Endometrium (tissue), 2 donors: ENCODE measurements at regions not wholly inside any gene's neighbourhood (a gene's known extent, or its start where the extent isn't known, plus 50 kb on each side); places are given as distances from the start of the nearest gene placed in this dataset.

Experiments
- FAIRE-seq: peaks from 2 replicates; lab custom pipeline; 2012; peaks lifted over from hg19 to GRCh38; lab: Jason Lieb, UNC
- donor health status: control.
- donor health status: control.

GRCh38 chr11:69413993-69414392 lies 67.5 kb upstream of the LINC01488 start:
- no peak for FAIRE-seq

- FAIRE-seq, result no peak
Measured at GRCh38 chr11:69414773-69415187, 66.7 kb upstream of the LINC01488 start.

GRCh38 chr11:69415411-69416142 lies 65.9 kb upstream of the LINC01488 start:
- FAIRE-seq, result no peak

GRCh38 chr11:69416143-69416515 lies 65.3 kb upstream of the LINC01488 start:
- no peak for FAIRE-seq

DNA sequence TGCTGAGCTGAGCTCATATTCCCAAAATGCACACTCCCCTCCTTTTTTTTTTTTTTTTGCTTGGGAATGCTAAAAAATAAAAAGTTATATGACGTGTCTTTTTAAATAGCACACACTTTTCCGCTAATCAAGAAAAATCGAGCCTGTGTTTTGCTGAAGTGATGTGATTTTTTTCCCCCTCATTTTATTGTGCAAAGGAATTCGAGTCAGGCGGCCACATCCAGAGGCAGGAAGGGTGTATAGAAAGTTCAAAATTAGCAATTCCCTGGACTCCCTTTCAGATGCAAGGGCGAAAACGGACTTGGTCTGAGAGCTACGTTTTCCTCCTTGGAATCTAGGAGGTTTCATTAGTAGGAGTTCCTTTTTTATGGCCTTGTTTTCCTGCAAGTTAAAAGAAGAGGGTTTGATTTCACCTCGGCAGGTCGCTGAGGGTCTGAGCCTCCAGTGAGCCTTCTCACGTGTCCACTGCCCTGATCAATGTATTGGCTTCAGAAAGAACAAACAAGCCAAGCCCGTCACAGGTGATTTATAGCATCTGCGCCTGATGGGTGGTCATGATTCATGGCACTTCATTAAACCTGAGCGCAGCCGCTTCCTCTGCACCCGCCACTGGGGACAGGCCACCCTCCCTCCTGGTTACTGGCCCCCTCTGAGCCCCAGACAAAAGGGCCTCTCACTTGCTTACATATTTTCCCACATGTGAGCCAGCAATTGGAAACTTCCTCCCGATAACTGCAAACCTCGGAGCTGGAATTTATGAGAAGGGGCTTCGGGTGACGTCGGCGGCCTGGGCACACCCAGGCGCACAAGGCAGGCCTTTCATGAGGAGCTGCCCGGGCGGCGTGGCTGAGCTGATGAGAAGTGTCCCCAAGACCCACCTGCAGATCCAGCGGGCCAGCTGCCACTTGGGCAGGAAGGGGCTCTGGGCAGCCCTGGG lies 64.4 kb upstream of the LINC01488 start:
- no peak for FAIRE-seq

DNA sequence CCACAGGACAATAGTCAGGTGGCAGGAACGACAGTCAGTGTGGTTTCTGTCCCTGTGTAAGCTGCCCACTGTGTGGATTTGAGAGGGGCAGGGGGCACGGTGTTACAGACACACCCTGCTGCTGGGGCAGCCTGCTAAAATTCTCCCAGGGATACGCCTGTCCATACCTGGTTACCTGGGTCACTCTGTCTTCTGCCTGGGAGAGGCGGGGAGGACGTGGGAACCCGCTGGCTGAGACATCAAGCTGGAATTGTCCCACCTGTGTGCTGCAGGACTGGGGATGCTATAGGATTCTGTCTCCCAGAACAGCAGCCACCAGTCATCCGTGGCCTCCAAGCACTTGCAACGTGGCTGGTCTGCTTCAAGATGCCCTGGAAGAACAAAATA lies 63.8 kb upstream of the LINC01488 start:
- no peak for FAIRE-seq

GRCh38 chr11:69418576-69419296 lies 62.7 kb upstream of the LINC01488 start:
- FAIRE-seq, result no peak

- FAIRE-seq, result no peak
Measured at GRCh38 chr11:69419662-69420395, 61.6 kb upstream of the LINC01488 start.

GRCh38 chr11:69422645-69423044 lies 58.8 kb upstream of the LINC01488 start:
- FAIRE-seq, result no peak

- no peak for FAIRE-seq
Measured at GRCh38 chr11:69423181-69423580, 58.3 kb upstream of the LINC01488 start.

- no peak for FAIRE-seq
Measured at GRCh38 chr11:69423611-69424385, 57.7 kb upstream of the LINC01488 start.

GRCh38 chr11:69424748-69425147 lies 56.7 kb upstream of the LINC01488 start:
- no peak for FAIRE-seq

DNA sequence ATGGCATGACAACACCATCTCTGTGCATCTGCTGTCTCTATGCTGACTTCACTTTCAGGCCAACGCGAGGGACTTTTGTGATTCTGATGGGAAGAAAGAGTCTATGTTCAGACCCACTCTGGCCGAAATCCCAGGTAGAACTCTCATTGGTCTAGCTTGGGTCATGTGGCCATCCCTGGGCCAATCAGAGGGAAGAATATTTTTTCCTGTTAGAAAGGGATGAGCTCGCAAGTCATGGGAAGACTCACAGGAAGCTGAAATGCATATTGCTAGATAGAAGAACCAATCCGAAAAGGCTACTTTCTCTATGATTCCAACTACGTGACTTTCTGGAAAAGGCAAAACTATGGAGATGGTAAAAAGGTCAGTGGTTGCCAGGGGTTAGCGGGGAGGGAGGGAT lies 56.0 kb upstream of the LINC01488 start:
- FAIRE-seq, result no peak

DNA sequence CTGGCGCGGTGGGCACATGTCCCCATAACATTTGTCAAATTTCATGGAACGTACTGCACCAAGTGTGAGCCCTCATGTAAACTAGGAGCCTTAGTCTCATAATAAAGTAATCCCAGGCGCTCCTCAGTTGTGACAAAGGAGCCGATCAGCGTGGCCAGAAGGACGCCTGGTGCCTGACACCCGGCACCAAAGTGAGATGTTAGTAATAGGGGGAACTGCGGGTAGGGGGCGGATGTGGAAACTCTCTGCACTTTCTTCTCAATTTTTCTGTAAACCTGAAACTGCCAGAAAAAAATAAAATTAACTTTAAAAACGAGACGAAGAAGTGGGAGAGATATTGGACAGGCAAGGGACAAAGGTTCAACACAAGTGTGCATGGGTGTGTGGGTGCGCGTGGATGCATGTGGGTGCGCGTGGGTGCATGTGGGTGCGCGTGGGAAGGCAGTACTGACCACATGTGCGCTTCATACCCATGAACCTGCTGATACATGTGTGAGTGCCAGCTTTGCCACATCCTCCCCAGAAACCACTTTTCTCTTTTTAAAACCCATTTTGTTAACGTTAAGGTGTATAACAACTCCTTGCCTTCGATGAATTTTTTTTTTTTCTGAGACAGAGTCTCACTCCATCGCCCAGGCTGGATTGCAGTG lies 55.4 kb upstream of the LINC01488 start:
- no peak for FAIRE-seq

- no peak for FAIRE-seq
Measured at GRCh38 chr11:69427337-69427736, 54.1 kb upstream of the LINC01488 start.

DNA sequence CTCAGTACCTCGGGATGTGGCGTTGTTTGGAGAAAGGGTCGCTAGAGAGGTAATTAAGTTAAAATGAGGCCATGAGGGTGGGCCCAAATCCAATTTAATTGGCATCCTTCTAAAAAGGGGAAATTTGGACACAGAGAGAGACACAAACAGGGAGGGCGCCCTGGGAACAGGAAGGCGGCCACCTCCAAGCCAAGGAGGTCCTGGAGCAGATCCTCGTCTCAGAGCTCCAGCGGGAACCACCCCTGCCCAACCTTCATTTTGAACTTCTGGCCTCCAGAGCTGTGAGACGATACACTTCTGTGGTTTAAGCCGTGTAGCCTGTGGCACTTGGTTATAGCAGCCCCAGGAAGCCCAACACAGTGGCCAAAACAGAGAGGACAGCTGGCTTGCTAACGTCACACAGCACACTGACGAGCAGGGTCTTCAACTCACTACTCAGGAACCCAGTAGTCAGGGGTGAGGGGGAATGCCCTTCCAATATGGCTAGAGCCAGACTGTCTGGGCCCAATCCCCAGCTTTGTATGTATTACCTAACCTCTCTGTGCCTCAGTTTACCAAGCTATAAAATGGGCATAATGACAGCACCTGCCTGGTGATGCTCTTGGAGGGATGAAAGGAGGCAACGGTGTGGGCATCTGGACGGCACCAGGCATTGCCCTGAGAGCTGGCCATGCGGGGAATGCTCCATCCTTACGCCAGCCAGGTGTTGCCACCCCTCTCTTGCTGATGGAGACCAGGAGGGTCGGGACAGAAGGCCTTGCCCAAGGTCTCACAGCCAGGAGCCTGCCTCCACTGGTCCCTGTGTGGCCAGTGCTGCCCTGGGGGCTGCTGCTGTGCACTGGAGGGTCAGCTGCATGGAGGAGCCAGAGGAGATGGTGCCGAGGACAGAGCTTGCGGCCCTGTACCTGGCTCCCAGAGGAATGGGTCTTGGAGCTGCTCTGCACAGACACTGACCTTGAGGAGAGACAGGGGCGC lies 53.3 kb upstream of the LINC01488 start:
- no peak for FAIRE-seq

DNA sequence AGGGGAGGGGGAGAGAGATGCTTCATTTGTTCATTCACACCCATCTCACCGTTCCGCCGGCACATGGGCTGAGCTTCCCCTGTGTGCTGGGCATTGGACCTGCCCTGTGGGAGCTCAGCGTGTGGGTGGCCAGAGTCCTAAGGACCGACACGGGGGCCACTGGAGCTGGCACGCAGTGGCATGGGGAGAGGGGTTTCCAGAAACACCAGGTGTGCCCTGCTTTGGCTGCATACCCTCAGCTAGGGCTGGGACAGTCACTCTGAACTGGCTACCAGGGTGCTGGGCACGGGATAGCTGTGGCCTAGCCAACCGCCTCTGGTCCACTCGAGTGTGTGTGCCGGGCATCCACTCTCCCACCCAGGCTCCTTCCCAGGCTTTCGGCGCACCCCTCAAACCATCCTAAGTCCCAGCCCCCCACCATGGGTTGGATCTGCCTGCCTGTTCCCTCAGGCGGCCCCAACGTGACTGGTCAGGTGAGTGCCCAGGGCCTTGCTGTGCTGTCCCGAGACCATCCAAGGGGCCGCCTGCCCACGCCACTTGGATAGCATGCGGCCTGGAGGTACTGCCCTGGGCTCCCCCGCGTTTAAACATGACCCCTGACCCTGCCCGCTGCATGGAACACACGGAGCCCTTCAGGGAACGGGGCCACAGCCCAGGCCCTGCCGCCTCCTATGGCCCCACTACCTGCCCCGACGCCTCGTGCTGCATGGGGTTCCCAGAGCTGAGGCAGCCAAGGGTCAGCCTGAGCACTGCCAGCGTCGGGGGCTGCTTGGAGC lies 51.6 kb upstream of the LINC01488 start:
- FAIRE-seq, result no peak

DNA sequence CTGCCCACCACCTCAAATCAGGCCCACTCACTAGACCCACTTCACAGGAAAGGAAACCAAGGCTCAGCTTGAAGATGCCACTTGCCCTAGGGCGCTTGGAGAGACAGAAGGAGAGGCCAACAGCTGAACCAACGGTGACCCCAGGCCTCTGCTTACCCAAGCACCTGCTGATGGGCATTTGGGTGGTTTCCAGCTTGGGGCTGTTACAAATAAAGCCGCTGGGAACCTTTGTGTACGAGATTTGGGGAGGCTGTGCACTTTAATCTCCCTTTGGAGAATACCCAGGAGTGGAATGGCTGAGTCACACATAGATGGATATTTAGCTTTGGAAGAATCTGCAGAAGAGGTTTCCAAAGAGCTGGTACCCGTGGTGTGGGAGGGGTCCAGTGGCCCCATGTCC lies 50.9 kb upstream of the LINC01488 start:
- no peak for FAIRE-seq

DNA sequence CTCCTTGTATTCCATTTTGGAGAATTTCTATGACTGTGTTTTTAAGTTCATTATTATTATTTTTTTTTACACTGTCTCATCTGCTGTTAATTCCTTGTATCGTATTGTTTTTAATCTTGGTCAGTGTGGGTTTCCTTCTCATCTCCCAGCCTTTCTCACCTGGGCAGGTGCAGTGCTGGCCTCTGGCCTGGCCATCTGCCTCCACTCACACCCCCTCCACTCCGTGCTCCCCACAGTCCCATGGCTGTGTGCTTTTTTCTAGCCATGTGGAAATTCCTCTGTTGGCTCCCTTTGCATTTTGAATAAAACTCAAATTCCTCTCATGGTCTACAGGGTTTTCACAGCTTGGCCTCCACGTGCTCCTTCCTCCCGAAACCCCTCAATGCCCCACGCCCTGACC lies 50.3 kb upstream of the LINC01488 start:
- no peak for FAIRE-seq
